ENCODE measurements at regions not wholly inside any gene's neighbourhood (a gene's known extent, or its start where the extent isn't known, plus 50 kb on each side); places are given as distances from the start of the nearest gene placed in this dataset.

- TF ChIP-seq ARNTL (CRISPR knock-in tag; IDR thresholded peaks at IDR 0.05; ENCODE audit: borderline replicate concordance, low read depth) (no peak), CREB5 (CRISPR knock-in tag; IDR thresholded peaks at IDR 0.05; ENCODE audit: low read depth) (no peak), ZFP3 (CRISPR knock-in tag; IDR thresholded peaks at IDR 0.05) (no peak), BACH2 (CRISPR knock-in tag; IDR thresholded peaks at IDR 0.05; ENCODE audit: borderline replicate concordance) (no peak), TOX (CRISPR knock-in tag; IDR thresholded peaks at IDR 0.05; ENCODE audit: borderline replicate concordance) (no peak), ZNF70 (CRISPR knock-in tag; IDR thresholded peaks at IDR 0.05) (no peak), TSHZ2 (CRISPR knock-in tag; IDR thresholded peaks at IDR 0.05) (no peak), RARB (CRISPR knock-in tag; IDR thresholded peaks at IDR 0.05) (no peak), PATZ1 (CRISPR knock-in tag; IDR thresholded peaks at IDR 0.05; ENCODE audit: borderline replicate concordance) (no peak), ISL1 (CRISPR knock-in tag; IDR thresholded peaks at IDR 0.05) (no peak), ZNF8 (CRISPR knock-in tag; IDR thresholded peaks at IDR 0.05) (no peak), GLIS3 (CRISPR knock-in tag; IDR thresholded peaks at IDR 0.05) (no peak), PPARA (CRISPR knock-in tag; IDR thresholded peaks at IDR 0.05; ENCODE audit: borderline replicate concordance) (no peak), TCF4 (CRISPR knock-in tag; IDR thresholded peaks at IDR 0.05; ENCODE audit: borderline replicate concordance) (no peak)
Measured at GRCh38 chr4:19381068-19381467, 870.6 kb upstream of the SLIT2 start.

Data from SK-N-SH treated with all-trans-retinoic acid at 6 μM for 48 hours (cell line).